Activated naive CD4-positive, alpha-beta T cell treated with anti-CD3 and anti-CD28 coated beads, Interleukin-2, amount 50 U/mL, for 72 hours (primary cell): ENCODE measurements at regions not wholly inside any gene's neighbourhood (a gene's known extent, or its start where the extent isn't known, plus 50 kb on each side); places are given as distances from the start of the nearest gene placed in this dataset.
"Not testable (repeated sequence)": the region's sequence is repeated elsewhere in the genome, so short reads cannot be mapped to it uniquely, and the experiment has no call there.

Experiments
- ATAC-seq, 2 donors: fragments of 150-1000 bp; cut with Tn5 transposase; 2 replicates each; pipeline ENCODE4 v1.10.0; 2021; ENCODE audit warnings: mild to moderate bottlenecking in 2 of 2, moderate library complexity in 2 of 2
- DNase-seq, 2 donors: peaks; one replicate each; pipeline ENCODE4 v3.0.0; 2021 to 2022; ENCODE audit warnings: low spot score in 2 of 2
- H3K27ac Mint-ChIP-seq, 2 donors: one replicate each; pipeline ENCODE4 v1.8.0; 2022; ENCODE audit warnings: mild to moderate bottlenecking in 2 of 2, mixed read lengths in 2 of 2
- H3K36me3 Mint-ChIP-seq, 2 donors: one replicate each; pipeline ENCODE4 v1.8.0; 2022; ENCODE audit warnings: mixed read lengths in 2 of 2
- H3K9me3 Mint-ChIP-seq, 2 donors: one replicate each; pipeline ENCODE4 v1.8.0; 2022; ENCODE audit warnings: mixed read lengths in 2 of 2

DNA sequence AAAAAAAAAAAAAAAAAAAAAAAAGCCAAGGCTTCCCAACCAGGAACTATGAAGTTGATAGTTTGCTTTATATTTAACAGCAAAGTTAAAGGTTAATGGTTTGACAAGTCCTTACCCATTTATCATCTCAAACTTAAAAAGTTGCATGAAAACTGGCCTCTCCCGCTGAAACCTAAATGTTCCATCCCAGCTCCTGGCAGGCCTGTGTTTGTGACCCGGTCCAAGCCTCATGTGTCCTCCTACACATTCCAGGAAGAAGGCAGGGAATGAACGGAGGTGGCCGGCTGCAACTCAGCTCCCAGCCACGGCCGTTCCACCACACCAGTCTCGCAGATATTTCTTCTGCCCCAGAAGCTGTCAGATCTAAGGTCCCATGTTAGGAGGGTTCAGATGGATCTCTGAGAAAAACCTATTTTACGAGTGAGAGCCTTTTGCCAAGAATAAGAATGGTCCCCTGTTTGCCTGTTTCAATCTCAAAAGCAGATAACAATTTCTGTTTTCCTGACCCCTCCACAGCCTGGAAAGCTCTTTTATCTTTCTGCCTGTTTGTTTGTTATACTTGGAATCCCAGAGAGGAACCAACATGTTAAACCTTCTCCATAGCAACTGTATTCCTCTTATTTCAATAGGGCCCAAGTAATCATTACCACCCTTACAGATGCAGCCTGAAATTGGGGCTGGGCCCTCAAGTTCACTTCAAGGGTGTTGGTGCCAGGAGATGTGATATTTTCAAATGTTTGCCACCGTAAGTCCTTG, 56.5 kb downstream of the KCTD12 start:
- Mint-ChIP-seq H3K9me3 (no peaks in the 10 kb centered on the region), H3K27ac (no peak overlapping the region), H3K36me3 (no peaks in the 10 kb centered on the region)
- ATAC-seq: no peak
- no peak for DNase-seq

DNA sequence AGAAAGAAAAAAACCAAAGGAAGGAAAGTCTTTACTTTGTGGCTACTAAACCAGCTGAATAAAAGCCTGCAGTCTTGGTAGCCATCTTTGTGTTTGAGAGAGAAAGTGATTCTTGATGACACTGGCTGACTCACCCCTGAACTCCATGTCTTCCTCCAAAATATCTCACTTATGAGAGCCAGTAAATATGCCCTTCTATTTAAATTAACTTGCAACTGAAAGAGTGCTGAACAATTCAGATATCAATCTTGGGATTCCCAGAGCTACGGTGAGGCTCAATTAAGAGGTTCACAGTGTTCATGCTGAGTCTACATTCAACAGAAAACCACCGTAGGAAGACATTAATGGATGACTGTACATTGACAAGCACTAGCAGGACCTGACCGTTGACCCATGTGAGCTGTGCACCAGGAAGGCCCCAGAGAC, 57.9 kb downstream of the KCTD12 start:
- DNase-seq (peak in 1 of 2 donors; percentile 7), ATAC-seq (peak; percentile 90 to 93)
- Mint-ChIP-seq H3K36me3 (no peaks in the 10 kb centered on the region), H3K27ac (no peak overlapping the region), H3K9me3 (no peaks in the 10 kb centered on the region)

DNA sequence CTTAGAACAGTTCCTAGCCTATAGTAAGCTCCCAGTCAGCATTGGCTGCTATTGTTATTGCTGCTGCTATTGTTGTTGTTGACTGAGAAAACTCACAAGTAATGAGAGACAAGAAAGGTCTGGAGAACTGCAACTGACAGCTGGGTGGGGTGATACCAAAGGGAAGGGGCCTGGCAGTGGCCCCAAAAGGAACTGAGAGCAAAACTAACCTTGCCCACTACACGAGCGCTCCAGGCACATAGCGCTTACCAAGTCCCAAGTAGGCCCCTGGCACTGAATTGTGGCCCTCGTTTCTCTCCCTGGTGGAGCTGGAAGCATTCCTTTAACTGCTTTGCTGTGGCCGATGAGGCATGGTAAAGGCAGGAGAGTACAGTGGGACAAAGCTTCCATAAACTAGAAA, 59.7 kb downstream of the KCTD12 start:
- DNase-seq (no peak), ATAC-seq (no peak)
- no peaks in the 10 kb centered on the region for H3K36me3 Mint-ChIP-seq
- H3K9me3 Mint-ChIP-seq: no peaks in the 10 kb centered on the region
- no peak overlapping the region for H3K27ac Mint-ChIP-seq

DNA sequence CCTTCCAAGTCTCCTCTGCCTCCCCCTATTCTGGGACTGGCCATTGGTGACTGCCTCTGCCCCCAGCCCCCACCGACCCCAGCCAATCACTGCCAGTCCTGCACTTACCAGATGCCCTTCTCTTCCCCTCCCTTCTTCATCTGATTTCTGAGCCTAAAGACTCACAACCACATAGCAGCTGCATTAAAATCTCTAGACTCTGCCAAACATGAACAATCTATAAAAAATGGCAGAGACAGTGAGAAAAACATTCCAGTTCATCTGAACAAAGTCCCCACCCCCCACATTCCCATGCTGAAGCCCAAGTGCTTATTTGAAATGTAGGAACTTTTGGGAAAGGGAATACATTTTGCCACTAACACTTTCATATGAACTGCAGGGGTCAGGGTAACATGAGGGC, 60.8 kb downstream of the KCTD12 start:
- ATAC-seq (no peak), DNase-seq (no peak)
- Mint-ChIP-seq H3K36me3 (no peaks in the 10 kb centered on the region), H3K27ac (no peak overlapping the region), H3K9me3 (no peaks in the 10 kb centered on the region)

DNA sequence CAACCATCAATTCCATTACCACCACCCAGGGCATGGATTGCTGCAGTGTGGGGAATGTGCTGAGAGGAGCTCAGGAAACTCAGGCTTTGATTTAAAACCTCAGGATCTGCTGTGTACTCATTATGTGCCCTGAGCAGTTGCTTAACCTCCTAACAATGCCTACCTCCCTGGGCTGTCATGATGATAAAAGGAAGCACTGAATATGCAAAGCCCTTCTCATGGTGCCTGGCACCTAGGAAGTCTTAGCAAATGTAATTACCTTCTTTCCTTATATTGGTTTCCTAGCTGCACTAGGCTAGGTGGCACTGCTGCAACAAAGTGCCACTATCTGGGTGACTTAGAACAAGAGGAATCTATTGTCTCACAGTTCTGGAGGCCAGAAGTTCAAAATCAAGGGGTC, 62.2 kb downstream of the KCTD12 start:
- H3K9me3 Mint-ChIP-seq: no peaks in the 10 kb centered on the region
- ATAC-seq (no peak), DNase-seq (no peak)
- no peaks in the 10 kb centered on the region for H3K36me3 Mint-ChIP-seq
- no peak overlapping the region for H3K27ac Mint-ChIP-seq

DNA sequence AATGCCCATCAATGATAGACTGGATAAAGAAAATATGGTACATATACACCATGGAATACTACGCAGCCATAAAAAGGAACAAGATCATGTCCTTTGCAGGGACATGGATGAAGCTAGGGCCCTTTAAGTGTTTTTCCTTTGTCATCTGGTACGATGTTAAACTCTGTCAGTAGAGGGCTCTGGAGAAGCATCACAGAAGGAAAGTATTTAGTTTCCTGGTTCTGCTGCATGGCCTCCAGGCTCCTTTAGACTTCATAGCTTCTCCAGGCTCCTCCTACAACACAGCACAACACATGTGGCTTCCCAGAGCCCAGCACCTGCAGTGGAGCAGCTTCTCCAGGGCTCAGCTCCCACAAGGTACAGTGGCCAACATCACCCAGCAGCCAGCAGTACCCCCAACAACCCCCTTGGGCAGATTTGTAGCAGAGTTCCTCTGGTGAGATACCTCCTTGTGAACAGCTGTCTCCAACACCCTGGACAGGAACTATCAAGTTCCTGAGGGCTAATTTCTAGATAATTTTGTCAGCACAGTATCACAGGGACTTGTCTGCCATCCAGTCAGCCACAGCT, 63.4 kb downstream of the KCTD12 start:
- no peaks in the 10 kb centered on the region for H3K9me3 Mint-ChIP-seq
- peak; percentile 57 to 64 for ATAC-seq
- DNase-seq: no peak
- no peaks in the 10 kb centered on the region for H3K36me3 Mint-ChIP-seq
- H3K27ac Mint-ChIP-seq: no peak overlapping the region

DNA sequence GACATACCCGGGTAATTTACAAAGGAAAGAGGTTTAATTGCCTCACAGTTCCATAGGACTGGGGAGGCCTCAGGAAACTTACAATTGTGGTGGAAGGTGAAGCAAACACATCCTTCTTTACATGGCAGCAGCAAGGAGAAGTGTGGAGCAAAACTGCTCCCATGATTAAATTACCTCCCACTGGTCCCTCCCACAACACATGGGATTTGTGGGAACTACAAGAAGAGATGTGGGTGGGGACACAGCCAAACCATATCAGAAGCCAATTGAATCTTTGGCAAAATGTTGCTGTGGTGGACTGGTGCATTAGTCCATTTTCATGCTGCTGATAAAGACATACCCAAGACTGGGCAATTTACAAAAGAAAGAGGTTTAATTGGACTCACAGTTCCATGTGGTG, 65.0 kb downstream of the KCTD12 start:
- not testable (repeated sequence) for ATAC-seq, H3K9me3 Mint-ChIP-seq, H3K27ac Mint-ChIP-seq, H3K36me3 Mint-ChIP-seq, DNase-seq

DNA sequence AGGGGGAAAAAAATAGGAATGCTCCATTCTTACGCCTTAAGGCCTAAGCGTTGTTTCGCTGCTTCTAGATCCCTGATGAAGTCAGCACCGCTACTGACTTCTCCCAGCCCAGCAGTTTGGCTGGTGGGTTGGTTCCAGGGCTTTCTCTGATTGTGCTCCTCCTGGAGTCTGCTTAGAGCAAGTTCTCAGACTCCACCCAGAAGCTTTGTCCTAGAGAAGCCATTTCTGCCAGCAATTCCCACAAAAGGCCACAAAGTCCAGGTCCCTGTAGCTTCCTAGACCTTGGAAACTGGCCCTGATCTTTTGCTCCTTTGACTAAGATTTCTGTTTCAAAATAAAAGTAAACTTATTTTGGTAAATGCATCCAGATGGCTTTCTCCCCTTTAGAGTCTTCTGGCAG, 65.4 kb downstream of the KCTD12 start:
- no peaks in the 10 kb centered on the region for H3K9me3 Mint-ChIP-seq
- DNase-seq: no peak
- no peaks in the 10 kb centered on the region for H3K36me3 Mint-ChIP-seq
- no peak for ATAC-seq
- H3K27ac Mint-ChIP-seq: no peak overlapping the region

DNA sequence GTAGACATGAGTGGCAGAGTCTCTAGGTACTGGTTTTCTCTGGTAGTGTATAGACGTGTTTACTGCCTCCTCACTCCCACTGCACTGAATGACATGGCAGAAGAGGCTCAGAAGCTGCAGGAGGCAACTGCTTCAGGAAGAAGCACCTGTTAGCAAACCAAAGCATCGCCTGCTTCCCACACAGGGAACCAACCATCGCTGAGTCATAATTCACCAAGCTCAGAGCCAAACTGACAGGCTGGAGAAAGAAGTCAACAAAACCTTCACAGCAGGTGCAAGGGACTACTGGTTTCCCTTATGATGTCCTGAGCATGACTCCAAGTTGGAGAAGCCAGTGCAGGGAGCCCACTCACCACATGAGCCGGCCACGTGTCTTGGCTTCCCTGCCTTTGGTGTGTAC, 69.8 kb downstream of the KCTD12 start:
- Mint-ChIP-seq H3K27ac (no peak overlapping the region), H3K9me3 (no peaks in the 10 kb centered on the region), H3K36me3 (no peaks in the 10 kb centered on the region)
- DNase-seq (peak in 1 of 2 donors; percentile 19), ATAC-seq (peak; percentile 11 to 90)

DNA sequence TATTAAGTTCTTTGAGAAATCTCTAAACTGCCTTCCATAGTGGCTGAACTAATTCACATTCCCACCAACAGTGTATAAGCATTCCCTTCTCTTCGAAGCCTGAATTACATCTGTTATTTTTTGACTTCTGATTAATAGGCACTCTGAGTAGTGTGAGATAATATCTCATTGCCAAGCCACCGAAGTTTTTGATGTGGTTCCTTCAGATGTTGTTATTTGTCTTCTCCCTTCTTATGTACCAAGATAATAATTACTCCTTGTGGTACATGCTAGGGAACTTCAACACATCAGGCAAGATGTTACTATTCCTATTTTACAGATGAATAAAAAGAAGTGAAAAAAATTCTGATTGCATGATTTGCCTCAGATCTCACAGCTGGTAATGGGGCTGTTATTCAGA, 70.9 kb downstream of the KCTD12 start:
- no peaks in the 10 kb centered on the region for H3K36me3 Mint-ChIP-seq
- no peak overlapping the region for H3K27ac Mint-ChIP-seq
- DNase-seq (no peak), ATAC-seq (no peak)
- H3K9me3 Mint-ChIP-seq: peaks cover 0 to under 1% of the 10 kb centered on the region in 2 donors

DNA sequence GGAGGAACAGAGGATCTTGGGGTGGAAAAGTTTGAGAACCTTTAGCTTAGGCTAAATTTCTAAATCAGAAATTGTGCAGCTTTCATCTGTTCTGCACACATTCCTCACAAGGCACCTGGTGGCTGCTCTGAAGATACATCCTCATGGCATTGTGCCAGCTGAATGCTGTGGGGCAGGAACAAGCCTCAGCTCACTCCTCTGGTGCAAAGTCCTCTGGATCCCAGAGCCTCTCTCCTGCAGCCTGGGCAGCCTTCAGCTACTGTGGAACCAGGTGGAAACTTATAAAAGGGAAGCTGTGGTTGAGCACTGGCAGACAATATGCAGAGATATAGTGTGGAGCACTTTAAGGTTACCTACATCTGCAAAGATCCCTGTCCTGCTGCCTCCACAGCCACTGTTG, 72.3 kb downstream of the KCTD12 start:
- ATAC-seq (no peak), DNase-seq (no peak)
- no peaks in the 10 kb centered on the region for H3K36me3 Mint-ChIP-seq
- H3K9me3 Mint-ChIP-seq: peaks cover 4 to 10% of the 10 kb centered on the region in 2 donors
- H3K27ac Mint-ChIP-seq: no peak overlapping the region

DNA sequence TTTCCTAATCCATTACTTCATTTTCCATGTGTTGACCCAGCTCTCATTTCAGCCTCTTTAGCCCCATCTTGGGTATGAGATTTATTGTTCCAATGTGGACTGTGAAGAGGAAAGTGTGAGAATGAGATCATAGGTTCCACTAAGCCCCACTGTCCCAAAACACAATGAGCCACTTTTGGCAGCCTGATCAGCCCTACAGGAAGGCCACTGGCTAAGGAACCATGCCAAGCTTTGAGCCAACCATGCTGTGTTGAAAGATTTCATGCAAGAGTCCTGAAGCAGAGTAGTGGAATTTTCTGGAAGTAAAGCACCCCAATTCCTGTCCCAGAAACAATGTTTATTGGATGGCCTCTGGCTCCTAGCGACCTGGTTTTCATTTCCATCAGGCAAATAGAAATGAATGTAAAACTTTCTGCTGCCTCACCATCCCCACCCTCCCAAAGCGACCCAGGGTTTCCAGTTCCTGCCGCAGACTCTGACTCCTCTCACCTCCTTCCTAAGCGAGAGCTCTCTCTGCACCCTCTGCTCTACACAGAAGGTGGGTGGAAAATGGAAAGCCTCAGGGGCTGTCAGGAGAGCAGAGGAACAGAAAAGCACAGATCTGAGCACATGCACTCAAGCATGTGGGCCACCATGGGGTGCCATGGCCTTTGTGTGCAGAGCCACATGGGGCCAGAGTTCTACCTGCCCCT, 73.1 kb downstream of the KCTD12 start:
- peaks cover 4 to 10% of the 10 kb centered on the region in 2 donors for H3K9me3 Mint-ChIP-seq
- DNase-seq (no peak), ATAC-seq (no peak)
- no peak overlapping the region for H3K27ac Mint-ChIP-seq
- no peaks in the 10 kb centered on the region for H3K36me3 Mint-ChIP-seq

DNA sequence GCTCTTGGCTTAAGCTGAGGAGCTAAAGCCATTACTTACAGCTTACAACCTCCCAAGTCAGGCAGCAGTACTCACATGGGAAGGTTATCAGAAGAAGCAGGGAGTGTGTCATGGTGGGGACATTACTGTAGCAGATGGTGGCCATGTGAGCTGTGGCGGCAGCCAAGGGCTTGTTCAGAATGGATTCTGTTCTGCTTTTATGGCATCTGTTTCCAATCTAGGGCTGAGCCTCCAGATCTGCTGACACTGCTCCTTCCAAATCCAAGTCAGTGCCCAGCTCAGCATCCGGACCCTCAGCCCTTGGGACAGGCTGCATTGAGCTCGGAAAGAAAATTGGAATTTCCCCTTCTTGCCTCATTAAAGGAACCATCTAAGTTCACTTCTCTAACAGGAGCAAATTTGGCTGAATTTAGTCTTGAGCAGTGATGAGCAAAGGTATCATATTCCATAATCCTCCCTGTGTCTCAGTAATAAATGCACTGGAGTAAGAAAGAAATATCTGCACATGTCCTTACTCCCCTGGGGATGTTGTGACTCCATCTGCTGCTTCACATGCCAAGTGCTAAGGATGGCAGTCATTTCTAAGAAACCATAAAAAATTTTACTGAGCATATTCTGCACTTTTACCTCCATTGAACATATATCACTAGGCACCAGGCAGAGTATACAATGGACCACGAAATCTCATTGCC, 73.9 kb downstream of the KCTD12 start:
- H3K36me3 Mint-ChIP-seq: no peaks in the 10 kb centered on the region
- peaks cover 4 to 10% of the 10 kb centered on the region in 2 donors for H3K9me3 Mint-ChIP-seq
- DNase-seq (no peak), ATAC-seq (no peak)
- H3K27ac Mint-ChIP-seq: no peak overlapping the region

DNA sequence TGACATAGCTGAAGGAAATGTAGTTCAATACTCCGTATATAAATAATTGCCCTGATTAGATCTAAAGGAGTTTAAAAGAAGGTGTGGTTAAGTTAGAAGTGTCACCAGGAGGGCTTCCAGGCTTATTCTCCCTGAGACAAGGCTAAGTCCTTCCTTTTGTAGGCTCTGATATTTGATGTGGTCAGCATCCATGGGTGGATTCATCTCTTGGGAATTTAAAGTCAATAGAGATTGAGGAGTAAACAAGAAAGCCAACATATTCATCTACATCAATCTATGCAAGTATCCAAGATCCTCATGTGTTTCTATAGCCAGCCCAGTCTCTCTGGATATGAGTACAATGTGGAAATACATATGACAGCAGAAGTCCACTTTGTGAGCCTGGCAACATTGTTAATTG, 76.8 kb downstream of the KCTD12 start:
- Mint-ChIP-seq H3K27ac (no peak overlapping the region), H3K9me3 (peaks cover 4 to 10% of the 10 kb centered on the region in 2 donors), H3K36me3 (no peaks in the 10 kb centered on the region)
- DNase-seq (no peak), ATAC-seq (no peak)

DNA sequence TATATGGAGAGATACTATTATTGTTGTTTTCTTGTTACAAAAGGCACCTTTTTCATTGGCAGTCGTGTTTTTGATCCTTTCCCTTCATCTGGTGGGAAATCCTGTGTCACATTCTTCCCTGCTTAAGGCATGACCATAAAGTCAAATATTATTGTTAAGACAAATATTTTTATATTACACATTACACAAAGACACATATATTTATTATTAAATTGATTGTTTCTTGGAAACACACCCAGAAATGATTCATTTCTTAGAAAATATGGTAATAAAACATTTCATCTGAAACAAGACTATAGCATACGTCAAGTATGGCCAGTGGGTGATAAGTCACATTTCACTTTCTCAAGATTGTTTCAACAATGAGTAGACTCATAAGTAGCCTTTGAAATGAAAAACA, 77.3 kb downstream of the KCTD12 start:
- Mint-ChIP-seq H3K36me3 (no peaks in the 10 kb centered on the region), H3K9me3 (peaks cover 4 to 10% of the 10 kb centered on the region in 2 donors), H3K27ac (no peak overlapping the region)
- DNase-seq (no peak), ATAC-seq (no peak)

DNA sequence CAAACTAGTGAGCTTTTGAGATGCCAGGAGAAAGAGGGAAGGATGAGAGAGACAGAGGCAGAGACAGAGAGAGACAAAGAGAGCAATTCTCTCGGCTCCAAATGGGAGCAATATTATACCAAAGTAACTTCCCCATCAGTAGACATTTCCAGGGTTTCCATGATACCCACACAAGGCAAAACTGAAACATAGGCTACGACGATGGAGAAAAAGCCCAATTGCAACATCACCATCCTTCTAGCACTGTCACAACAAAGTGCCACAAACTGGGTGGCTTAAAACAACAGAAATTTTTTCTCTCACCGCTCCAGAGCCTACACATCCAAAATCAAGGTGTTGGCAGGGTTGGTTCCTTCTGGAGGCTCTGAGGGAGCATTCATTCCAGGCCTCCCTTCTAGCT, 81.4 kb downstream of the KCTD12 start:
- no peak for ATAC-seq
- Mint-ChIP-seq H3K36me3 (no peaks in the 10 kb centered on the region), H3K9me3 (peaks cover 0 to 5% of the 10 kb centered on the region in 2 donors), H3K27ac (no peak overlapping the region)
- DNase-seq: no peak

DNA sequence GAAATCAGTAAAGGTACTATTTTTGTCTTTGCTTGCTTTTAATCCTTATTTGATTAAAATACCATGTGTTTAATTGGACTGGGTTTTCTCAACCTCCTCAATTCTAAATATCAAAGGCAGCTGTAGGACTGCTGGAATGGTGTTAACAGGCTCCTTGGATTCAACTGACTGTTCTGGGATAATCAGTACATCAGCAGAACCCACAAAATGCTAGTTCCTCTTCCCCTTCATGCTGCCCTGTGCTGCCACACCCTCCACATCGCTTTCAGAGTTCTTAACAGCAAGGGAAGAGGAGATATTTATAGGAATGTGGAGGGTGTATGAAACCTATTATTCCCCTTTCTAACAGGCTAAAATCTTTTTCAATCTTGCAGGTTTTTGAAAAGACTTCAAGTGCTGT, 82.4 kb downstream of the KCTD12 start:
- Mint-ChIP-seq H3K36me3 (no peaks in the 10 kb centered on the region), H3K9me3 (no peaks in the 10 kb centered on the region), H3K27ac (no peak overlapping the region)
- DNase-seq: no peak
- no peak for ATAC-seq
